Thyroid gland (tissue), 4 donors: ENCODE measurements at regions not wholly inside any gene's neighbourhood (a gene's known extent, or its start where the extent isn't known, plus 50 kb on each side); places are given as distances from the start of the nearest gene placed in this dataset.

ENCODE experiments used
- DNase-seq, 2 donors: peaks; one replicate each; pipeline ENCODE4 v3.0.0-alpha.2; 2019
- H3K27ac ChIP-seq, 3 donors: fragments of 200-600 bp; sonication (generic); 1 replicate in 2 of 3; 2 replicates in 1 of 3; pipeline ENCODE4 v1.5.1; 2016 to 2019; ENCODE audit warnings: mild to moderate bottlenecking in 1 of 3, moderate library complexity in 1 of 3
- H3K27me3 ChIP-seq: fragments of 200-600 bp; sonication (generic); one replicate; pipeline ENCODE4 v1.5.1; 2019
- H3K36me3 ChIP-seq, 2 donors: fragments of 200-600 bp; sonication (generic); one replicate each; pipeline ENCODE4 v1.5.1; 2016 to 2019
- H3K4me1 ChIP-seq, 2 donors: fragments of 200-600 bp; sonication (generic); one replicate each; pipeline ENCODE4 v1.5.1; 2017 to 2019
- H3K4me3 ChIP-seq, 3 donors: fragments of 200-600 bp; sonication (generic); replicated peaks in 1 of 3; 1 replicate in 2 of 3; 2 replicates in 1 of 3; pipeline ENCODE4 v1.5.1; 2016; ENCODE audit warnings: mild to moderate bottlenecking in 1 of 3
- H3K9me3 ChIP-seq: fragments of 200-600 bp; sonication (generic); one replicate; pipeline ENCODE4 v1.5.1; 2017
- POLR2A ChIP-seq, 2 donors: fragments of 450-650 bp; IDR thresholded peaks; one replicate each; pipeline ENCODE4 v1.6.1; 2017; ENCODE audit warnings: antibody characterized with exemption in 2 of 2, mild to moderate bottlenecking in 2 of 2, moderate library complexity in 1 of 2
- WGBS, 2 donors: methylation state at CpG; one replicate each; pipeline ENCODE4 v1.1.5; 2017; 5-methylcytosine and 5-hydroxymethylcytosine counted together
- intact Hi-C: fragments of 100-400 bp; cut with DNase I; formaldehyde crosslinking; loops from one replicate; pipeline ENCODE4 v1.15.1; 2023
- TF ChIP-seq, protein P1 (sequence below), 6 experiments: fragments of 200-600 bp in 3 of 6; fragments of 450-650 bp in 3 of 6; sonication (generic) in 3 of 6; IDR thresholded peaks; one replicate each; pipeline ENCODE4 v1.5.1; 2016 to 2019; ENCODE audit warnings: antibody characterized with exemption in 6 of 6, mild to moderate bottlenecking in 2 of 6, inconsistent platforms in 1 of 6, moderate library complexity in 1 of 6

DNA sequence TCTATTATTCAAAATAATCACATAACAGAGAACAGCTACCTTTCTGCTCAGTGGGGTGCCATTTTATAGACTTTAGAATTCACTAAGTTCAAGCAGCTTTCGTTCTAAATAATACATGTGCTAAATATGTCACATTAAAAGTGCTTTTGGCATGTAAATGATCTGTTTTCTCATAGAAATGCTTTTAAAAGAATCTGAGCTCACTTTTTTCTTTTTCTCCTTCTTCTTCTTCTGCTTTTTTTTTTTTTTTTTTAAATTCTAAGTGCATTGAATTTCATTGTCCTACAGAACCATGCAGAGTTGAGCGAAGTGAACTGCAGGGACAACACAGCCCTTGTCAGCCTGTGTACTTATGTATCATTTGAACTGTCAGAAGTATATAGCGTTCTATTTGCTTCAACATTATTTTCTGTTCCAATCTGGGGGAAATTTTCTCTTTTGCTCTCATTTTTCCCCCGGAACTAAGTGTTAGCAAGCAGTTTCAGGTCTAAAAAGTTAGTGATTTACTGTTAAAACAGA lies 193.8 kb upstream of the TMCO5A start:
- Histone ChIP-seq H3K9me3 (no peaks in the 10 kb centered on the region), H3K4me1 (no peaks in the 10 kb centered on the region), H3K4me3 (no peak overlapping the region), H3K27ac (no peak overlapping the region), H3K36me3 (no peaks in the 10 kb centered on the region), H3K27me3 (no peaks in the 10 kb centered on the region)
- no peak for DNase-seq
- intact Hi-C loops = no loop called here
- no peak for TF ChIP-seq POLR2A (IDR thresholded peaks at IDR 0.05)
- TF ChIP-seq, protein P1, sequence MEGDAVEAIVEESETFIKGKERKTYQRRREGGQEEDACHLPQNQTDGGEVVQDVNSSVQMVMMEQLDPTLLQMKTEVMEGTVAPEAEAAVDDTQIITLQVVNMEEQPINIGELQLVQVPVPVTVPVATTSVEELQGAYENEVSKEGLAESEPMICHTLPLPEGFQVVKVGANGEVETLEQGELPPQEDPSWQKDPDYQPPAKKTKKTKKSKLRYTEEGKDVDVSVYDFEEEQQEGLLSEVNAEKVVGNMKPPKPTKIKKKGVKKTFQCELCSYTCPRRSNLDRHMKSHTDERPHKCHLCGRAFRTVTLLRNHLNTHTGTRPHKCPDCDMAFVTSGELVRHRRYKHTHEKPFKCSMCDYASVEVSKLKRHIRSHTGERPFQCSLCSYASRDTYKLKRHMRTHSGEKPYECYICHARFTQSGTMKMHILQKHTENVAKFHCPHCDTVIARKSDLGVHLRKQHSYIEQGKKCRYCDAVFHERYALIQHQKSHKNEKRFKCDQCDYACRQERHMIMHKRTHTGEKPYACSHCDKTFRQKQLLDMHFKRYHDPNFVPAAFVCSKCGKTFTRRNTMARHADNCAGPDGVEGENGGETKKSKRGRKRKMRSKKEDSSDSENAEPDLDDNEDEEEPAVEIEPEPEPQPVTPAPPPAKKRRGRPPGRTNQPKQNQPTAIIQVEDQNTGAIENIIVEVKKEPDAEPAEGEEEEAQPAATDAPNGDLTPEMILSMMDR (IDR thresholded peaks at IDR 0.05) = no peak
- WGBS, 2 donors = 85 to 88% methylated on average over 4 of the region's 4 CpGs

DNA sequence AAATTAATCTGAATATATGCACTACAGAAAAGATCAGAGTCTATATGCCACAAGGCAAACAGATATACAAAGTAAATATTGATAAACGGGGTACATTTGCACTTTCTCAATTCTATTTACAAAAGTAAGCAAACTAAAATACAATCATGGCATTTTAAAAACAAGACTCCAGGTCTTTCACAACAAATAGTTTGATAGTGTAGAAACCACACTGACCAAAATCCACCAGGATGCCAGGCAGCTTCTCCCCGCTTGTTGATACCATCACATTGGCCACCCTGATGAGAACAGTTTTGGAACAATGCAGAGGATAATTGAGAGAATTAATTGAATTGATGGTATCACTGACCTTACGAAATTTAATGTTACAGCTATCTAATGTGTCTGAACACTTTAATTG lies 190.6 kb upstream of the TMCO5A start:
- no peaks in the 10 kb centered on the region for H3K9me3 ChIP-seq
- H3K4me3 ChIP-seq = no peak overlapping the region
- no peak for DNase-seq
- intact Hi-C loops = no loop called here
- 91 to 95% methylated on average over 3 of the region's 3 CpGs for WGBS, 2 donors
- no peak for TF ChIP-seq POLR2A (IDR thresholded peaks at IDR 0.05)
- TF ChIP-seq, protein P1 (IDR thresholded peaks at IDR 0.05) = no peak
- H3K4me1 ChIP-seq = no peaks in the 10 kb centered on the region
- no peaks in the 10 kb centered on the region for H3K27me3 ChIP-seq
- no peaks in the 10 kb centered on the region for H3K36me3 ChIP-seq
- H3K27ac ChIP-seq = no peak overlapping the region

DNA sequence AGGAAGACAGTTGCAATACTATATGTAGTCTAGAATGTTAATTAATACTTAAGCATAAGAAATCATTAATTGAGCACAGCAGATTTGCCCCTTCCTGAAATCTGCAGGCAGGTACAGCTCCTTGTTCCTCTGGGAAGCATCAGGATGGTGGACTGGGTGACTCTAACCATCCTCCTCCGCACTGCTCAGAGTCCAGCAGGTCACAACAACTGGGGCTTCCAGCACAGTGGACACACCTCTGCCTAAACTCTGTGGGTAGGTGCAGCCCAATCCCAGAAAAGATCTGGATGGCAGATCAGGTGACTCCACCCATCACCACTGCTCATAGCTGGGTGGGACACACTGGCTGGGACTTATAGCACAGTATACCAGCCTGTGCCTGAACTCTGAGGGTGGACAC lies 189.9 kb upstream of the TMCO5A start:
- TF ChIP-seq POLR2A (IDR thresholded peaks at IDR 0.05) = no peak
- TF ChIP-seq, protein P1 (IDR thresholded peaks at IDR 0.05) = no peak
- no peaks in the 10 kb centered on the region for H3K36me3 ChIP-seq
- WGBS, 2 donors = 93 to 100% methylated on average over 1 of the region's 1 CpG
- H3K27ac ChIP-seq = no peak overlapping the region
- no peaks in the 10 kb centered on the region for H3K27me3 ChIP-seq
- H3K4me1 ChIP-seq = no peaks in the 10 kb centered on the region
- intact Hi-C loops = no loop called here
- no peaks in the 10 kb centered on the region for H3K9me3 ChIP-seq
- no peak for DNase-seq
- H3K4me3 ChIP-seq = no peak overlapping the region

DNA sequence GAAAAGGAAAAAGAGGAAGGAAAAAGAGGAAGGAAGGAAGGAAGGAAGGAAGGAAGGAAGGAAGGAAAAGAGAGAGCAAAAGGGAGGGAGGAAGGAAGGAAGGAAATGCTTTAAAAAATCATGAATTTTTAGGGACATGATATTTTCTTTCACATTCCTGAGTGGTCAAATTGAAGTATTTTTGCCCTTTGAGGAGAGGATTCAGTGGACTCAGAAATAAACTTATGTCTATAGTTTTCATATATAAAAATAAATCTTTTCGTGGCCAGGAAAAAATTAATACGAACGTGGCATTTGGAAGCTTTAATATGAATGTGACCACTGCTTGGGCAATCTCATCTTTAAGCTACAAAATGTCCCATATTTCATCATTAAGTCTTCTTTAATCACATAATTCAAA lies 183.0 kb upstream of the TMCO5A start:
- Histone ChIP-seq H3K27me3 (no peaks in the 10 kb centered on the region), H3K4me1 (no peaks in the 10 kb centered on the region), H3K27ac (no peak overlapping the region), H3K36me3 (no peaks in the 10 kb centered on the region), H3K4me3 (no peak overlapping the region), H3K9me3 (no peaks in the 10 kb centered on the region)
- TF ChIP-seq, protein P1 (IDR thresholded peaks at IDR 0.05) = no peak
- intact Hi-C loops = no loop called here
- WGBS, 2 donors = 97 to 99% methylated on average over 3 of the region's 3 CpGs
- DNase-seq = no peak

DNA sequence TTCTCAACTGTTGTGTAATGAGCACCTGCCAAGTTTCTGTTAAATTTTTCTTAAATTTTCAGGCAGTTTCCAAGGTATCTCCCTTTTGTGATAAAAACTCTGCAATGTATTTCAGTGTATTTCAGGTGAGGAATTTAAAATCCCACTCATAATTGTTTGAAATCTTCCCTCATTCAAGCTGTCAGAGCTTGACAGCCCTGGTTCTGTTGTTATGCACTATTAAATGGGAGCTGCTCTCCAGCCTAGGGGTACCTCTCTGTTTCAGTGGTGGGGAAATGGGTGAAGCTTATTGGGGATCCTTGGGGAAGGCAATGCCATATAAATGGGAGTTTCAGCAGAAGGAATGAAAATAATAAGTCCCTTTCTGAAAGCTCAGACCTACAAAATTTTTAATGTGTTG lies 178.0 kb upstream of the TMCO5A start:
- intact Hi-C loops = no loop called here
- Histone ChIP-seq H3K4me3 (no peak overlapping the region), H3K4me1 (no peaks in the 10 kb centered on the region), H3K27me3 (no peaks in the 10 kb centered on the region), H3K27ac (no peak overlapping the region), H3K36me3 (no peaks in the 10 kb centered on the region), H3K9me3 (no peaks in the 10 kb centered on the region)
- no peak for DNase-seq
- TF ChIP-seq, protein P1 (IDR thresholded peaks at IDR 0.05) = no peak
- no peak for TF ChIP-seq POLR2A (IDR thresholded peaks at IDR 0.05)
